Heart left ventricle (tissue), 13 donors: ENCODE measurements at regions not wholly inside any gene's neighbourhood (a gene's known extent, or its start where the extent isn't known, plus 50 kb on each side); places are given as distances from the start of the nearest gene placed in this dataset.

Experiments
- CTCF ChIP-seq, 12 donors: fragments of 200-600 bp; sonication (generic) in 4 of 12; IDR thresholded peaks; one replicate each; pipeline versions ENCODE4 v1.5.0 to v1.8.0; 2018 to 2022; ENCODE audit warnings: antibody characterized with exemption in 12 of 12, mild to moderate bottlenecking in 5 of 12
- POLR2A ChIP-seq, 2 donors: fragments of 450-650 bp; IDR thresholded peaks; one replicate each; pipeline ENCODE4 v1.6.1; 2017; ENCODE audit warnings: antibody characterized with exemption in 2 of 2, mild to moderate bottlenecking in 2 of 2, moderate library complexity in 2 of 2
- donor health status: ischemic (EF 13 %, LVEDD 7.1; RV severe dilation, severe dysfunction).
- donor health status: DM: no; HTN: yes; CAD: no.
- donor health status: DM: no; HTN: no; CAD: no.
- donor health status: ischemic (EF 25% LVEDD 6.9; RV normal size, moderate dysfunction).
- donor health status: ischemic (EF 25% LVEDD 5.7; RV mildly dilated, moderate dysfunction).
- donor health status: ischemic (EF 35%, LVEDD 5.7; RV mildly dilated, moderate dysfunction).
- donor health status: nonischemic (EF 11% LVEDD 7.7; RV severe dilation, severe dysfunction).
- donor health status: DM: yes; HTN: yes; CAD: no.
- donor health status: PGD.
- donor health status: ischemic (EF 29% LVEDD 5.4; RV normal size, mild dysfunction).
- donor health status: nonischemic (EF 23%, LVEDD 6.1; RV moderate dilation, normal function).

DNA sequence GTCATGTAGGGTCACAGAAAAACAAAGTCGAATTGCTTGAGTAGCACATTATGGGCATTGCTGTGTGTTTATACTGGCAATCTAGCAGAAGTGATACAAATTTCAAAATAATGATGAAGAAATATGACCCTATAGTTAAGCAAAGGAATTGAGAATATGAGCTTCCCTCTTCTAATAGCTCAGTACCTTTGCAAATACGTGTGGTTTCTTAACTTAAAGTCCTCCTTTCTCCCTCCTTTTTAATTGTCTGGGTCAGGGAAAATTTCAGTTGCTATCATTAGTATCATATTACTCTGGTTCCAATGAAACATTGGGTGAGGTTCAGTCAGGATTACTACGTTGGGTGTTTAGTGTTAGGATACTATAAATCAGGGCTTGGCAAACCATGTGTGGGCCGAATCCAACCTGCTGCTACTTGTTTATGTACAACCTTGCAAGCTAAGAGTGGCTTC is 166.8 kb upstream of the CARMIL1 start:
- no peak for TF ChIP-seq POLR2A (IDR thresholded peaks at IDR 0.05)
- no peak for TF ChIP-seq CTCF (IDR thresholded peaks at IDR 0.05)
